Islet precursor cell (in vitro differentiated cells): ENCODE measurements at regions not wholly inside any gene's neighbourhood (a gene's known extent, or its start where the extent isn't known, plus 50 kb on each side); places are given as distances from the start of the nearest gene placed in this dataset.
"Not testable (repeated sequence)": the region's sequence is repeated elsewhere in the genome, so short reads cannot be mapped to it uniquely, and the experiment has no call there.

ENCODE experiments used
- DNase-seq: peaks from one replicate; pipeline ENCODE4 v3.0.0-alpha.2; 2018

GRCh38 chr2:129181963-129182362 lies 797.5 kb upstream of the RAB6C start:
- no peak for DNase-seq

GRCh38 chr2:129187343-129187742 lies 792.1 kb upstream of the RAB6C start:
- no peak for DNase-seq

- DNase-seq: no peak
Measured at GRCh38 chr2:129188451-129188850, 791.0 kb upstream of the RAB6C start.

GRCh38 chr2:129189617-129190319 lies 789.7 kb upstream of the RAB6C start:
- DNase-seq: peak; percentile 70

- DNase-seq: no peak
Measured at GRCh38 chr2:129190494-129190893, 789.0 kb upstream of the RAB6C start.

GRCh38 chr2:129191530-129191929 lies 787.9 kb upstream of the RAB6C start:
- DNase-seq: peak; percentile 92

GRCh38 chr2:129192117-129192516 lies 787.3 kb upstream of the RAB6C start:
- no peak for DNase-seq

- no peak for DNase-seq
Measured at GRCh38 chr2:129192841-129193253, 786.6 kb upstream of the RAB6C start.

GRCh38 chr2:129193961-129194360 lies 785.5 kb upstream of the RAB6C start:
- no peak for DNase-seq

GRCh38 chr2:129199501-129199900 lies 780.0 kb upstream of the RAB6C start:
- no peak for DNase-seq

GRCh38 chr2:129201696-129202095 lies 777.8 kb upstream of the RAB6C start:
- DNase-seq: no peak

- no peak for DNase-seq
Measured at GRCh38 chr2:129203331-129203730, 776.1 kb upstream of the RAB6C start.

GRCh38 chr2:129204581-129204980 lies 774.9 kb upstream of the RAB6C start:
- DNase-seq: not testable (repeated sequence)

GRCh38 chr2:129205176-129205575 lies 774.3 kb upstream of the RAB6C start:
- DNase-seq: no peak

GRCh38 chr2:129205766-129206165 lies 773.7 kb upstream of the RAB6C start:
- no peak for DNase-seq

- DNase-seq: no peak
Measured at GRCh38 chr2:129212299-129212958, 767.0 kb upstream of the RAB6C start.

- no peak for DNase-seq
Measured at GRCh38 chr2:129224022-129224421, 755.4 kb upstream of the RAB6C start.

GRCh38 chr2:129224486-129224885 lies 755.0 kb upstream of the RAB6C start:
- no peak for DNase-seq

GRCh38 chr2:129229196-129229595 lies 750.3 kb upstream of the RAB6C start:
- no peak for DNase-seq

- no peak for DNase-seq
Measured at GRCh38 chr2:129229830-129230441, 749.5 kb upstream of the RAB6C start.

GRCh38 chr2:129231924-129232323 lies 747.5 kb upstream of the RAB6C start:
- no peak for DNase-seq

GRCh38 chr2:129233166-129233565 lies 746.3 kb upstream of the RAB6C start:
- no peak for DNase-seq

- DNase-seq: no peak
Measured at GRCh38 chr2:129233751-129234406, 745.6 kb upstream of the RAB6C start.

GRCh38 chr2:129236601-129237000 lies 742.9 kb upstream of the RAB6C start:
- DNase-seq: no peak
